Colon (tissue), 2 donors: ENCODE measurements at regions not wholly inside any gene's neighbourhood (a gene's known extent, or its start where the extent isn't known, plus 50 kb on each side); places are given as distances from the start of the nearest gene placed in this dataset.

ENCODE experiments used
- FAIRE-seq: peaks from 2 replicates; lab custom pipeline; 2012; peaks lifted over from hg19 to GRCh38; lab: Jason Lieb, UNC
- donor health status: control.
- donor health status: control.

- FAIRE-seq = no peak
Measured at GRCh38 chr9:78866207-78867132, 569.5 kb downstream of the PSAT1 start.

GRCh38 chr9:78871086-78871451 lies 574.1 kb downstream of the PSAT1 start:
- FAIRE-seq = no peak

GRCh38 chr9:78871452-78872331 lies 574.8 kb downstream of the PSAT1 start:
- no peak for FAIRE-seq

- no peak for FAIRE-seq
Measured at GRCh38 chr9:78874061-78874460, 577.1 kb downstream of the PSAT1 start.

- FAIRE-seq = no peak
Measured at GRCh38 chr9:78879324-78880100, 582.6 kb downstream of the PSAT1 start.

GRCh38 chr9:78881295-78881694 lies 584.4 kb downstream of the PSAT1 start:
- no peak for FAIRE-seq

GRCh38 chr9:78882481-78882880 lies 585.6 kb downstream of the PSAT1 start:
- no peak for FAIRE-seq

GRCh38 chr9:78884611-78885150 lies 587.8 kb downstream of the PSAT1 start:
- FAIRE-seq = no peak

GRCh38 chr9:78892182-78892581 lies 595.3 kb downstream of the PSAT1 start:
- FAIRE-seq = no peak

GRCh38 chr9:78892769-78893168 lies 595.8 kb downstream of the PSAT1 start:
- no peak for FAIRE-seq

- FAIRE-seq = no peak
Measured at GRCh38 chr9:78893774-78894401, 597.0 kb downstream of the PSAT1 start.

- no peak for FAIRE-seq
Measured at GRCh38 chr9:78896479-78896878, 599.6 kb downstream of the PSAT1 start.

GRCh38 chr9:78898234-78898633 lies 601.3 kb downstream of the PSAT1 start:
- no peak for FAIRE-seq

GRCh38 chr9:78899006-78899405 lies 602.1 kb downstream of the PSAT1 start:
- FAIRE-seq = no peak

- FAIRE-seq = no peak
Measured at GRCh38 chr9:78900500-78900899, 603.6 kb downstream of the PSAT1 start.

GRCh38 chr9:78902051-78902450 lies 605.1 kb downstream of the PSAT1 start:
- FAIRE-seq = no peak

GRCh38 chr9:78903581-78903980 lies 606.7 kb downstream of the PSAT1 start:
- FAIRE-seq = no peak

- no peak for FAIRE-seq
Measured at GRCh38 chr9:78904686-78905085, 607.8 kb downstream of the PSAT1 start.

GRCh38 chr9:78905387-78905786 lies 608.5 kb downstream of the PSAT1 start:
- FAIRE-seq = no peak

GRCh38 chr9:78905986-78906755 lies 609.2 kb downstream of the PSAT1 start:
- no peak for FAIRE-seq

- no peak for FAIRE-seq
Measured at GRCh38 chr9:78909566-78909965, 612.6 kb downstream of the PSAT1 start.
